Activated T-cell treated with anti-CD3 and anti-CD28 coated beads for 4 hours (primary cell): ENCODE measurements at regions not wholly inside any gene's neighbourhood (a gene's known extent, or its start where the extent isn't known, plus 50 kb on each side); places are given as distances from the start of the nearest gene placed in this dataset.

Experiments used
- DNase-seq: peaks from one replicate; pipeline ENCODE4 v3.0.0-alpha.2; 2020

DNA sequence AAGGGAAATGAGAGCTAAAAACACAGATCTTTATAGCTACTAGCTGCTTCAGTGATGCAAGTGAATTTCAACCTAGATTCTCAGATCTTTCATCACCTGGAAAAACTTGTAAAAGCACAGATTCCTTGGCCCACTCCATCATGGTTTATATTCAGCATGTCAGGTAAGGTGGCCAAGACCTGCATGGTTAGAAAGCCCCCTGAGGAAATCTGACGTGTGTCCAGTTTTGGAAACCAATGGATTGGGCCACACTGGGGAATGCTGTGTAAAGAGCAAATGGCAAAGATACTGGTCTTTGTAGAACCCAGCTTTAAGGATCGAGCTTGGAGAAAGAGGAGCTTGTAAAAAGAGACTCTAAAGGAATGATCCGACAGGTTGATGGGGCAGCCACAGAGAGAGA is 397.0 kb upstream of the ARRDC4 start:
- no peak for DNase-seq

DNA sequence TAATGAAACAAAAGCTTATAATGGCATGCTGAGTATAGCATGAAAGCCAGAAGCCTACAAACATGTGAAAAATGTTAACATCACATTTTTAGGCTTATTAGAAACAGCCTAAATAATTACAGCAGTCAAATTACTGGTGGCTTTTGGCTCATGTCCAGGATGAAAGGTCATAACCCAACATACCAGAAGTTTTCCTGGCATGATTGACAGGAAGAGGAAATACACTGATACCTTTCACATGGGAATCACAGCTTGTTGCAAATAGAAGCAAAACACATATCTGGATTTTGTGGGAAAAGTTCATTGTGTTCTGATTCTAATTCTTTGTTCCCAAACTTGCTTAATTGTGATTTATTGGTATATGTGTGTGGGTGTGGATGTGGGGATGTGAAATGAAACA is 393.5 kb upstream of the ARRDC4 start:
- DNase-seq: no peak

DNA sequence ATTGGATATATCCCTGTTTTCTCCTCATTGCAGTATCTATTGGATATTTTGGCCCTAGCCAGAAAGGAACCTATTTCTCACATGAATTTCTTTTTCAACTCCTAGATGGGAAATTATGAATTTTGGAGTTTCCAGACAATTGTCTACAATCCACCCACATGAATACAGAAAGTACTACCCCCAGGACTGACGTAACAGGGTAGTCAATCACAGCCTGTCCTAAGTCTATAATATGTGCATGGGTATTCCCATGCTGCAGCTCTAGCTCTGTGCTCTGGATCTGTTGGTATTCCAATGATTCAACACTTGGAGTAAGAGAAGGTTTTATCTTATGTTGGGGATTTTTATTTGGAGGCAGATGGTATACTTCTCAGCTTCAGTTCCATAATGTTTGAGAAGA is 393.1 kb upstream of the ARRDC4 start:
- DNase-seq: no peak

DNA sequence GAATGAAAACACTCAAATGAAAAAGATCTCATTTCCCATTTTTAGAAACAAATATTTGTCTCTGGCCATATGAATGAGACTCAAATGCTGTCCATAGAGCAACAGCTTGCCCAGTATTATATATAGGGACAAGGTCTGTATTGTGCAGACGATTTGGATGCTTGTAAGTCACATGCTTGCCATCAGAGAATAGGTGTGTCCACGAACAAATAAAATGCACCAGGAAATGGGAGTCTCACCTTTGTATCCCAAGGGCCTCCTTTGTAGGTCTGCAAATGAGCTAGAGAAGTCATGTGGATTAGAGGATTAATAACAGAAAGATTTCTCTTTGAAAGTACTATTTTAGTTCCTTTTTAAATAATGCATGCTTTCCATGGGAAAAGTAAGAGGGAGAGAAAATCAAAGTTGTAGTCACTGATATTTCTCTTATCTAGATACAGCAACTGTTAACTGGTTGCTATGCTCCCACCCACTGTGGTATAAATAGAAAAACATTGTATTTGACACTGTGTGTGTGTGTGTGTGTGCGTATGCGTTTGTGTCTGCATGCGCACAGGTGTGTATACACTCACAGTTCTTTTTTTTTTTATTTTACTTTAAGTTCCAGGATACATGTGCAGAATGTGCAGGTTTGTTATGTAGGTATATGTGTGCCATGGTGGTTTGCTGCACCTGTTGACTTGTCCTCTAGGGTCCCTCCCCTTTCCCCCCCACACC is 383.4 kb upstream of the ARRDC4 start:
- DNase-seq: no peak

DNA sequence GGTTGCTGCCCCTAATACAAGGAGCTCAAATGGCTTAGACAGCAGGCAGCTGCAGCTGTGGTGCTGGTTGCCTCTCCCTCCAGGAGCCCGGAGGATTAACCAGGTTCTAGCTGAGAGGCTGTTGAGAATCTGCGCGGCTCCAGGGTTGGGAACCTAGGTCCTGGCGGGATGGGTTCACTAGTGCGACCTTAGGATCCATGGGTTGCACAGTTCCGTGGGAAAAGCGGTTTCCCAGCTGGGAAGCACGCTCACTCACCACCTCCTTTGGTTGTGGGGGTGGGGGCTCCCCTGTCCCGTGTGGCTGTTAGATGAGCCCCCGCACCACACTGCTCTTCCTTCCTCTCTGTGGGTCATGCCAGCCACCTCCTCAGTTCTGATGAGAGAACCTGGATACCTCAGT is 375.1 kb upstream of the ARRDC4 start:
- DNase-seq: no peak

DNA sequence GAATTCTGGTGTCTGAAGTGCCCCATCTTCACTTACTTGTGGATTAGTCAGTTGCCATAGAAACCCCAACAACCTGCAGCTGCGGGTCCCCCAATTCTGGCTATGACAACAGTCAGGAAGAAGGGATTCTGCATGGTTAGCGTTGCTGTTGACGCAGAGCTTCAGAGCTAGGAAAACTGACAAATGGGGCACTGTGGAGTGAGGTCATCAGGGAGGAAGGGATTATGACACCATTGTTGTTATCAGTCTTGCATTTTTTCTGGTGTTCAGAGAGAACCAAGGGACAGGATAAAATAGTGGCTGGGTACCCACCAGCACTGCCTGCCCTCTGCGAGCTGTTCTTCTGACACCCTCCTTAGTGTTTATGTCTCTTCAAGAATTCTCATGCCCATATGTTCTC is 367.7 kb upstream of the ARRDC4 start:
- no peak for DNase-seq

DNA sequence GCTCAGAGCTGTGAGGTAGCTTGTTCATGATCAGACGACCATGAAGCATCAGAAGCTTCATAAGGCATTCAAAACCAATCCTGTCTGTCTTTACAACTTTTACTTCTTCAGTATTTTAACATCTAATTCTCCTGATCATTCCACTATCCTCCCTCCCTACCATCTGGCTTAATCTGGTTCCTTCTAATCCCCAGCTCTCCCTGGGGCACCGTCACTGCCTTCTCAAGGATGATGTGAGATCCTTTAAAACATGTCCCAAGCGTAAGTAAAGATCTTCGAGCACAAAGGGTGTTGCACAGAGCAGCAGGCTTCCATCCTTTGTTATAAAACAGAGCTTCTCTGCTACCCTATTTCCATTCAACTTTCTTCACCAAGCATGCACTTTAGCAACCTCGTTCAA is 362.7 kb upstream of the ARRDC4 start:
- DNase-seq: no peak

DNA sequence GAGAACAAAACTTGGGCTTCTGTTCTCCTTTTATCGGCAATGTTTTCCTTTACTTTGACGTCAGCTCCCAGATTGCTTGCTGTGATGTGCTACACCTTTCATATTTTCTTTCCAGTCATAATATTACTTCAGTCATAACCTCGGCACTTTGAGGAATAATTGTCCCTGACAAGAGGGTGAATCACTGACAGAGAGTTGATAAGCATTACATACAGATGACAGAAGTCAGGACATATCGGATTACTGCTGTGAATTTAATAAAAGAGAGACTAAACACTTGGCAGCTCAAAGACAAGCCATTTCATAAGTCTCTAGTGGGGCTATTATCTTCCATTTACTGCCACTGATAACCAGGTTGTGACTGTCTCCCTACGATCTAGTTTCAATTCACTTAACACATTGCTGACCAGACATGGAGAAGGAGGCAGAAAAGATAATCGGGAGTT is 362.1 kb upstream of the ARRDC4 start:
- DNase-seq: no peak

DNA sequence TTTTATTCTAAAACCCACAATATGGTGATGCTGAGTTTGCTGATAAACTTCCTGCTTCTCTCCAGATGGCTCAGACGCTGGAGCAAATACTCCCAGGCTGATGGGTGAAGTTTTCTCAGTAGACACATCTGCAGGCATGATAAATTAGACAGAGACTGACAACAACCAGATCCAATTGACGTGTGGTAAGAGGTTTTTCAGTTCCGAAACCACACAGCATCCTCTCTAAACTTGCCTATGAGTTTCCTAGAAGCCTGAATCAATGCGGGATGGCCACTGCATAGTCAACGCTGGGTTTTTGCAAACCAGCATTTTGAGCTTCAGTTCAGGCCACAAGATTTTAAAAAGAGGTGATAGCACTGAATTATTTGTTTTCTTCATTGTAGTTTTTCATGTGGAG is 360.3 kb upstream of the ARRDC4 start:
- no peak for DNase-seq

DNA sequence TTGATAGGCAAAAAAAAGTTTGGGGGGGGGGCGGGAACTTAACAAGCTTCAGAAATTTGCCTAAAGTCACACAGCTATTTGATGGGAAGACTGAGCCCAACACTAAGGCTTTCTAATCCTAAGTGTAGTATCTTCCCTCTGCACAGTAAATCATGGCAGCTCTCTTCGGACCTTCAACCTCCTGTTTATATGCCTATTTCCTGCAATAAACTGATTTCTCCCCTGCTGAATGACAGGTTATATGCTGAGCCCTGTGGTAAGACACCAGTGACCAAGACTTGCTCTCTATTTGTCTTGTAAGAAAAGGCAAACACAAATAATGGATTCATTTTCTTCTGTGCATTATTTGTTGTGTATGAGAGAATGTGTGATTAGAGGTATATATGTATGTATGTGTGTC is 355.8 kb upstream of the ARRDC4 start:
- DNase-seq: no peak

DNA sequence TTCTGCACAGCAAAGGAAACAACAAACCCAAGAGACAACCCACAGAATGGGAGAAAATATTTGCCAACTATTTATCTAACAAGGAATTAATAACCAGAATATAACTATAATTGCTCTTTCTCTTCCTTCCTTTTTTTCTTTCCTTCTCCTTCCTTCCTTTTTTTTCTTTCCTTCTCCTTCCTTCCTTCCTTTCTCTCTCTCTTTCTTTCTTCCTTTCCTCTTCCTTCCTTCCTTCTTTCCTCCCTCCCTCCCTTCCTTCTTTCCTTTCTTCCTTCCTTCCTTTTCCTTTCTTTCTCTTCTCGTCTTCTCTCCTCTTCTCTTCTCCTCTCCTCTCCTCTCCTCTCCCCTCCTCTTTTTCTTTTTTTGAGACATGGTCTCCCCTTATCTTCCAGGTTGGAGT is 345.4 kb upstream of the ARRDC4 start:
- DNase-seq: no peak

DNA sequence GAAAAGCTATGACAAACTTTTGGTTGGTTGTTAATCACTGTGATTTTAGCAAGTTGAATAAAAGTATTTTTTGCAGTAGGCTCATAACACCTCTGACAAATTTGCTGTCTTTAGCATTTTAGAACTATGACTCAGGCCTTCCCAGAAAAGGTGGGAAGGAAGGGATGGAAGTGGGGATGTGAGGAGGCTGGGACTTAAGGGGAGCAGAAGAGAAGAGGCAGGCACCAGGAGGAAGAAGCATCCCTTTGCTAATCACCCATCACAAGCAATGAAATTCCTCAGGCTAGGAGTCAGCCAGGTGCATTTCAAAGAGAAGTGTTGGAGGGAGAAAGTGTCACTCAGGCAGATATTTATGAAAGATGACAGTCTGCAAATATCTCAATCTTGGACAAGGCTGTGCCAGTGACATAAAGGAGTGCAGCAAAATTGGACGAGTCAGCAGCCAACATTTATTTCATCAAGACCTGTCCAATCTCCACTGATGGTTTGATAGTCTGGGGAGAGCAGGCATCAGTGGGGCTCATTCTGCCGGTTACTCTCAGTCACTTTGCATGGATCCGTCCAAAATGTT is 337.3 kb upstream of the ARRDC4 start:
- no peak for DNase-seq

DNA sequence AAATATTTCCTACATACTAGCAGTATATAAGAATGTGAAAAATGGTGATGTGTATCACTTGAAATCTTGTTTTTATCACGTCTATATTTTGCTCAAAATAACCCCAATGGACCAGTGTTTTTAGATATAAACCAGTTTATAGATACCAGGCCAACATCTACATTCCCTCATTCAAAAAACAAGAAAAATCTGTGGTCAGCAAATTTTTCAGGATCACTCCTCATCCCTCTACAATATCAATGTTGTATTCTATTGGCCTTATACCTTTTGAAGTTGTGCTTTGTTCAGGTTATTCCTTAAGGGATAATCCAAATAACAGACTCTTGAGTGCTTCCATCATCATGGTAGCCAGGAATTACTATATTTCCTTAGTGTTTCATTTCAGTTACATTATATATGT is 332.9 kb upstream of the ARRDC4 start:
- DNase-seq: no peak

DNA sequence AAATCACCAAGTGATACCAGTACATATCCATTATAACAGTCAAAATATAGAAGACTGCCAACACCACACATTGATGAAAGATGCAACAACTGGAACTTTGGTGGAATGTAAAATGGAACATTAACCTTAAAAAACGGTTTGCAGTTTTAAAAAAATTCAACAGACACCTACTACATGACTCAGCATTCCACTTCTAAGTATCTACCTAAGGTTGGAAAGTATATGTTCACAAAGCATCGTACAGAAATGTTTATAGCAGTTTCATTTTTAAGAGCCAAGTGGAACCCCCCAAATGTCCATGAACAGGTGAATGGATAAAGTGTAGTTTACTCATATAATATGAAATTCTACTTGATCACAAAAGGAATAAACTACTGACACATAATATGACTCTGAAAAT is 314.7 kb upstream of the ARRDC4 start:
- DNase-seq: no peak

DNA sequence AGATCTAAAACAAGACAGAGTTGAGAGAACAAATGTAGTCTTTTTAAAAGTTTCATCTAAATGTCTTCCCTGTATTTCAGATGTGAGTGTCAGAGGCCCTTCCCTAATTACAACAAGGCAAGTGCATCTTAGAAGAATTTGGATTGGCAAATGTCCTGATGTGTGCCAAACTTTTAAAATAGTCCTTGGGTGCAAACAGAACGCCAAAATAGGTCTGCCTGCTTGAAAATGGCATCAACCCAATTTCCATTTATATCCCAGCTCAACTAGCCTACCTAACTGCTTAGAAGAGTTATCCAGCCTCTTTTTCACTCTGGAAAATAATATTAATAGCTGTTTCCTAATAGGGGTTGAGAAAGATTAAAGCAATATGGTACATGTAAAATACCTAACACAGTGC is 311.8 kb upstream of the ARRDC4 start:
- DNase-seq: no peak

DNA sequence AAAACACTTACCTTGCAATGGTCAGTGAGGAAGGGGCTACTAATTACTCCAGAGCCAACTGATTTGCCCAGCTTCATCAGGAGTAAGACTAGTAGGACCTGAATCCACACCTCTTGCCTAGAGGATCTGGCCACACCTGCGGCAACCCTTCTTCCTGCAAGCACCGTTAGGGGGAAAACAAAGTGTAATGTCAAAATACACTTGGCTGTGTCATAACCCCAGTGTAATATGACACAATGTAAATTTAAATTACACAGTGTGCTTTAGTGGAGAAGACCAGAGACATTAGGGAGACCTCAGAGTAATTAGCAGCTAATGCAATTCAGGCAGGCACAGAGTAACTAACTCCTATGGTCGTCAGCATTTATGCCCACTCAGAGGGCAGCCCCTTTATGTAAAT is 308.5 kb upstream of the ARRDC4 start:
- DNase-seq: no peak

DNA sequence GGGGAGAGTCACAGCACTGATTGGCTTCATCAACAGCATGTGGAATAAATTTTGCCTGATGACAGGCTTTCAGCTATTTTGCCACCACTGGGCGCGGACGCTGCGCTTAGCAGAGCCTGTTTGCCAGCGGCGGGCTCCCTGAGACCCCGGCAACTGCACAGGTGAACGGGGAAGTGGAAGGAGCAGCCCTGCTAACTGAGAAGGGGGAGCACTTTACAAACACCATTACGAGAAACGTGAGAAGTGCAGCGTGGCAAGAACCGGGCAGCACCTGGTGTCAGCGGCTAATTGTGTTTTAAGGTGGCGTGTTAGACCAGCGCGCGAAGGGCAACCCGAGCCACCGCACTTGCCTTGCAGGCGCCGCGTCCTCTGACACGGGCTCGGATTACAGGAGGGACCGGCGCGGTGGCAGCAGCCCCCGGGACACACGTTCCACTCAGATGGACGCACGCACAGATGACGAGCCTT is 307.8 kb upstream of the ARRDC4 start:
- no peak for DNase-seq

DNA sequence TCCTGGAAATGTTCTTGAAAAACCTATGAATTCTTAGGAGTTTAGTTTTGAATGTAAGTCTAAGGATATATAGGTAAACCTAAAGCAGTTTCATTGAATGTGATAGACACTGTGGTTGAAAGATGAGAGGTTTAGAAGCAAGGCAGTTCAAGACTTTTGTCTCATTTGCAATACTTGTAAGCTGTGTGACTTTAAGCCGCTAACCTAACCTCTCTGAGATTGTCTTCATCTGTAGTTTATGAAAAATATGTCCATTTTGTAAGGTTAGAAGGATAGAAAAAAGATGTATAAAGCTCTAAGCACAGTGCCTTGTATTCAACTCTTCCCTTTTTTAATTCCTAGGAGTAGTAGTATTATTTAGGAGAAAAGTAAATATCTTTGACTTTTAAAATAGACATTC is 306.6 kb upstream of the ARRDC4 start:
- DNase-seq: no peak

DNA sequence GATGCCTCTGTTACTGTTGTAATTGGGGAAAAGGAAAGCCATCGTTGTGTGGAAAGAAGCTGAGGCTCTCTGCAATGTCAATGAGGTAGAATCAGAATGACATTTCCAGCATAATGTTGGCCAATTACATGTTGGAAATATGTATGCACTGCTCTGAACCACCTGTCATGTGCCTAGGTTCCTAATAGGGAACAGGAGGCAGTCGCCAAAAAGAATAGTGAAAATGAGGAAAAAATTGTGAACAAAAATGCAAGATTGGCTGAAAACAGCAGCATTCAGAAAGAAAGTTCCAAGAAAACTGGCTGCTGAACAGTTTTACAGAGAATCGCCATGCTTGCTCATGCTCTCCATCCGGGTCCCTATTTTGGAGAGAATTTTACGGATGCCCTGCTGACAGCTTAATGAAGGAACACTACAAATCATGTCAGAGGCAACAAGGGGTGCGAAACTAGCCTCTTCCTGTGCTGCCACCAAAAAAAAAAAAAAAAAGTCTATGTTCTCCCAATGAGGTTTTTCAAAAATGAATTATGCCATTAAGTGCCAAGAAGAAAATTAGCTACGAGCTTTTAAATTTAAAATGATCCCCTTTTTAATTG is 305.9 kb upstream of the ARRDC4 start:
- DNase-seq: no peak

DNA sequence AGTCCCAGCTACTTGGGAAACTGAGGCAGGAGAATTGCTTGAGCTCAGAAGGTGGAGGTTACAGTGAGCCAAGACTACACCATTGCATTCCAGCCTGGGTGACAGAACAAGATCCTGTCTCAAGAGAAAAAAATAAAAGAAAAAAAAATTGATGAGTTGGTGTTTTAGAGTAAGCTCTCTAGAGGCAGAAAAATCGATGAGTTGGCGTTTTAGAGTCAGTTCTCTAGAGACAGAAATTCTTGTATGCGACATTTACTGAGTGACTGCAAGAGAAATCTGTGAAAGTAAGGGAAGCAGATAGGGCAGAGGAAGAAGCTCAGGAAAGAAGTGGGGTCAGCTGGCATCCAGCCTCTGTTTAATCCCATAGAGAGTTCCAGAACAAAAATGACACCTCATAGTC is 298.7 kb upstream of the ARRDC4 start:
- DNase-seq: no peak

DNA sequence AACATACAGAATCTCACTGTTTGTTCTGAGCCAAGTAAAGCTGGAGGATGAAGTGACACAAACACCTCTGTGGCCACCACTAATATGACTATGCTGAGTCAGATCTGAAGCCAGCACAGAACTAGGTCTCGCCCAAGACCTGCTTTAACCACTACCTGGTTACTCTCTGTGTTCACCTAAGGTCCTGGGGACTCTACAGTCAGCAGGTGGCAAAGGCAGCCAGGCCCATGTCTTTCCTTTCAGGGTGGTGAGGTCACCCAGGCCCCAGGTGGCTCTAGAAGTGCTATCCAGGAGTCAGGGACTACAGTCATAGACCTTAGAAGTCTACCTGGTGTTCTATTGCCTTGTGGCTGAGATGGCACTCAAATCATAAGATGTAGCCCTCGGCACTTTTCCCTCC is 287.9 kb upstream of the ARRDC4 start:
- DNase-seq: no peak

DNA sequence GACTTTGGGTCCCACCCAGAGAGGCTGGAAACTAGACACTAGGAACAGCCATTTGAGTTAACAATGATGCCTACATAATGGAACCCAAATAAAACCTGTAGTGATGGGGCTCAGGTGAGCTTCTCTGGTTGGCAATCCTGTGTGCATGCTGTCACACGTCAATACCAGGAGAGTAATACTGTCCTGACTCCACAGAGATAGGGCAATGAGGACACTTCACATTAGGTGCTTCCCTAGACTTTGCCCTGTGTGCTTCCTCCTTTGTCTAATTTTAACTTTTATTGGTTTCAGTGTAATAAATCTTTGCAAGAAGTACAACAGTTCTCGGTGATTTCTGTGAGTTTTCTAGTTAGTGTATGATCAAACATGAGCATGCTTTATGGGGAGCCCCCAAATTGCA is 281.8 kb upstream of the ARRDC4 start:
- DNase-seq: no peak

DNA sequence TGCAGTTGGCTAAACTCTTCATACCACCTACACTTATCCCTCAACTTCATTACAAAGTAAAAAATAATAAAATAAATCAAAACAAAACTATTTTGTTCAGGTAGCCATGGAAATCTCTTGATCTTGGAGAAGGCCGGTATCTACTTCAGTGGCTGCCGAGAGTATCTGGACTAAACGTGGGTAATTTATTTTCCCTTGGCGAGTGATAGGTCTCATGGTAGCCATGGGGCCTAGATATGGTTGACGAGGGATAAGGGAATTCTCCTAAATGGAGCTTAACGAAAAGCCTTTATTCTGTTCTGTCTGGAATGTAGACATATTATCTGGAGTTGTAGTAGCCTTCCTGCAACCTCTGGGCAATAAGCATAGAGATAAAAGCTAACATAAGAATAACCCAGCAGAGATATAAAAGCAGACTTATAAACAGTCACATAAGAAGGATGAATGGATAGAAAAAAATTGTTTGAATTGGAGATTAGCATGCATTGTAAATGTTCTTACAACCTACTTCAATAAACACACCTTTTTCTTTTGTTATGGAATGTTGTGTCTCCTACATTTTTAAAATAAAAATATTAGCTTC is 281.3 kb upstream of the ARRDC4 start:
- DNase-seq: no peak

DNA sequence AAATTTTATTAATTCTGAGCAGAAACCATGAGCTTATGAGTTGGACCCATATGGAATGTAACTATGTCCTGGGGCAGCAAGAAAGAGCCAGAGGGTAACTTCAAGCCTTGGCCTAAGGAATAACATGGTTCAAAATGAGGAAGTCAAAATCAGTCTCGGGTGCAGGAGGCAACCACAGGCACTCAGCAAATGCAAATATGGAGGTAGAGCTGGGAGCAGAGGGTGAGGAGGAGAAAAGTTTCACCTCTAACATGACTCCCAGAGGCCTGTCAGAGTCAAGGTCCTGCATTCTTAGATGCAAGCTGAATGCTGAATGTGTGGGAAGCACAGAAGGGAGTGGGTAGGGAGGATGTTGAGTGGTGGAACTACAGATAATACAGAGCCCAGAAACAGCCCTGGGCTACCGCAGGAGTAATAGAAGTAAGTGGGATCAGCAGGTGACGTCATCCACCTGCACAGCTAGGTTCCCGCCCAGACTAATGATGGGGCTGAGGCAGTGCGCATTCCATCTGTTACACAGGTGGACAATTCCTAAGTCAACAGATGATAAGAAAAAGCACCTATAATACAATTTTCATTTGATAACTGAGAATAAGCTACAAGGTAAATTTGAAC is 279.8 kb upstream of the ARRDC4 start:
- DNase-seq: no peak
